Fibroblast of the aortic adventitia (primary cell): ENCODE measurements at regions not wholly inside any gene's neighbourhood (a gene's known extent, or its start where the extent isn't known, plus 50 kb on each side); places are given as distances from the start of the nearest gene placed in this dataset.
"Not testable (repeated sequence)": the region's sequence is repeated elsewhere in the genome, so short reads cannot be mapped to it uniquely, and the experiment has no call there.

Experiments
- DNase-seq: peaks from one replicate; pipeline ENCODE4 v3.0.0-alpha.2; 2010; ENCODE audit warnings: low read depth
- H3K4me3 ChIP-seq: 2 replicates; pipeline ENCODE4 v1.5.1; 2011; ENCODE audit warnings: low read depth, mild to moderate bottlenecking, control low read depth, low read length, moderate library complexity
- CTCF ChIP-seq: IDR thresholded peaks from 2 replicates; pipeline ENCODE4 v1.5.1; 2011; ENCODE audit warnings: mild to moderate bottlenecking, low read length, control low read depth, inconsistent platforms; ENCODE audit not compliant: insufficient read depth

DNA sequence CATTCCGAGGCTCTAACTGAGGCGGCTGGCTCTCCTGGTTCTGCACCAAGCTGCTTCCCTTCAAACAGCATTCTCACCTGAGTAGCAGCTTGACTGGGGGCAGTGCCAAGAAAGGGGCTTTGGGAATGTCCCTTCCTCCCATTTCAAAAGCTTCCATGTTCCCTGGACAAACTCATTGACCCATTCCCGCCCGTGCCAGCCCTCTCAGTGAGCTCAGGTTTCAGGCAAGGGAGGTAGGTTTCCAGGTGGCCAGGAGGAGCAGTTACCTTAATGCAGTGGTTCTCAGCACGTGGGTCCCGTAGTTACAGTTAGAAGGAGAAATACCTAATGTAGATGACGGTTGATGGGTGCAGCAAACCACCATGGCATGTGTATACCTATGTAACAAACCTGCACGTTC lies 135.2 kb downstream of the ELOVL4 start:
- DNase-seq: no peak

GRCh38 chr6:79810871-79811270 lies 136.5 kb downstream of the ELOVL4 start:
- DNase-seq: no peak
- H3K4me3 ChIP-seq: no peak overlapping the region
- no peak for TF ChIP-seq CTCF

More for the DNA sequence above, 135.2 kb downstream of the ELOVL4 start:
- TF ChIP-seq CTCF: no peak
- no peak overlapping the region for H3K4me3 ChIP-seq

DNA sequence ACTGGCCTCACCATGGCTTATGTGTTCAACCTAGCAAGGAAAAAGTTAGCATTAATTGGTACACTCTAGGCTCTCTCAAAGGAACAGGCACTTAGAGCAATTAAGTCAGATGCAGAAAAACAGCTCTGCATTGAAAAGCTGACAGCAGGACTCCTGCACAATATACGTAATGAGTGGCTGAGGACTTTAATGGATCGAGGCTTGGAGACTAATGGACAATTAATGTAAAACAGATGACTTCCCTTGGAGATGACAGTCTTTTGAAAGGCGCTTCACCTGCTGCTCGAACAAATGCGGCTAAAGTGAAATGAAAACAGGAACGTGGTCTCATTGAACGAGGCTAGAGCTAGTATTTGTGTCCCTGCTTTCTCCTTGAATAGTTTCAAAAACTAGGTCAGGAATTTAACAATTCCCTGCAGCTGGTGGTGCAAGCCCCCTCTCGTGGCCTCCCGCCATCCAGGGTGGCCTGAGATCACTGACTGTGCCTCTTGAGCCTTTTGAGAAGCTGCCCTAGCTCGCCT lies 137.1 kb downstream of the ELOVL4 start:
- H3K4me3 ChIP-seq: no peak overlapping the region
- TF ChIP-seq CTCF: no peak
- DNase-seq: no peak

- H3K4me3 ChIP-seq: no peak overlapping the region
- peak; percentile 5 for DNase-seq
- TF ChIP-seq CTCF: no peak
Measured at GRCh38 chr6:79808921-79809320, 138.4 kb downstream of the ELOVL4 start.

DNA sequence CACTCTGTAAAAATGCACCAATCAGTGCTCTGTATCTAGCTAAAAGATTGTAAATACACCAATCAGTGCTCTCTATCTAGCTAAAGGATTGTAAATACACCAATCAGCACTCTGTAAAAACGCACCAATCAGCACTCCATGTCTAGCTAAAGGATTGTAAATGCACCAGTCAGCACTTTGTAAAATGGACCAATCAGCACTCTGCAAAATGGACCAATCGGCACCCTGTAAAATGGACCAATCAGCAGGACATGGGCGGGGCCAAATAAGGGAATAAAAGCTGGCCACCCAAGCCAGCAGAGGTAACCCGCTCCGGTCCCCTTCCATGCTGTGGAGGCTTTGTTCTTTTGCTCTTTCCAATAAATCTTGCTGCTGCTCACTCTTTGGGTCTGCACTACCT lies 140.7 kb downstream of the ELOVL4 start:
- H3K4me3 ChIP-seq, DNase-seq: not testable (repeated sequence)

GRCh38 chr6:79804732-79805131 lies 142.6 kb downstream of the ELOVL4 start:
- H3K4me3 ChIP-seq: no peak overlapping the region
- no peak for TF ChIP-seq CTCF
- DNase-seq: no peak

DNA sequence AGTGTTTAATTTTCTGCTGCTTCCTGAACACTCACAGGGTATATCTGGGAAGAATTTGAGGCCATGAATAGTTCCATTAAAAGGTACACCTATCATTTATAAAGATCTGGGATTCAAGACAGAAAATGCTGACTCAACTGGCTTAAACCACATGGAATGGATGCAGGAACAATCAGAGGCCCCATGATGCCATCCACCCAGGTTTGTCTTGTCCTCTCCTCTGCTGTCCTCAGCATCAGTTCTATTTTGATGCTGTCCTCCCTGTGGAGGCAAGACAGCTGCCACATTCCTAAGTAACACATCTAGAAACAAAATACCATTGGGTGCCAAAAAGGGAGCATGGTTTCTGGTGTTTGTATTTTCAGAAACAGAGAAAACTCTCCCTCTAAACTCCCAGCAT lies 143.4 kb downstream of the ELOVL4 start:
- TF ChIP-seq CTCF: no peak
- no peak for DNase-seq
- H3K4me3 ChIP-seq: no peak overlapping the region
